T-cell (primary cell): ENCODE measurements at regions not wholly inside any gene's neighbourhood (a gene's known extent, or its start where the extent isn't known, plus 50 kb on each side); places are given as distances from the start of the nearest gene placed in this dataset.

ENCODE experiments used
- ATAC-seq, 4 experiments: fragments of 200-7000 bp in 3 of 4; fragments of 150-1000 bp in 1 of 4; cut with Tn5 transposase; replicated peaks in 1 of 4; 1 replicate in 3 of 4; 2 replicates in 1 of 4; pipeline ENCODE4 v1.10.0; 2021; ENCODE audit warnings: moderate library complexity in 3 of 4, mild to moderate bottlenecking in 2 of 4, moderate number of reproducible peaks in 1 of 4
- CTCF ChIA-PET, 2 donors: fragments of 300-600 bp; sonication (Branson Sonifier 250); formaldehyde crosslinking; loops; one replicate each; lab custom pipeline; 2022; ENCODE audit warnings: antibody characterized with exemption in 2 of 2; lab: Charles Lee
- POLR2A ChIA-PET, 2 donors: fragments of 300-600 bp; sonication (Branson Sonifier 250); formaldehyde crosslinking; loops; one replicate each; lab custom pipeline; 2022; ENCODE audit warnings: antibody characterized with exemption in 2 of 2; lab: Charles Lee
- DNase-seq, 35 experiments: peaks; one replicate each; pipeline versions ENCODE4 v3.0.0 to v3.0.0-alpha.2; 2013 to 2023
- H3K27ac ChIP-seq: one replicate; pipeline ENCODE4 v1.5.1; 2013; ENCODE audit warnings: low read length
- H3K27me3 ChIP-seq, 2 experiments: replicated peaks in 1 of 2; 1 replicate in 1 of 2; 2 replicates in 1 of 2; pipeline versions ENCODE4 v1.6.1 to v1.7.0; 2013; ENCODE audit warnings: low read length in 1 of 2, mixed read lengths in 1 of 2; ENCODE audit not compliant: control insufficient read depth in 2 of 2, insufficient read depth in 2 of 2; ENCODE audit errors: extremely low read depth in 1 of 2
- H3K36me3 ChIP-seq, 2 donors: 1 replicate in 1 of 2; 2 replicates in 1 of 2; pipeline versions ENCODE4 v1.6.1 to v1.7.0; 2013; ENCODE audit warnings: low read length in 1 of 2; ENCODE audit not compliant: control insufficient read depth in 2 of 2, insufficient read depth in 1 of 2; ENCODE audit errors: extremely low read depth in 1 of 2
- H3K4me1 ChIP-seq, 2 experiments: 1 replicate in 1 of 2; 2 replicates in 1 of 2; pipeline versions ENCODE4 v1.6.1 to v1.7.0; 2013; ENCODE audit warnings: low read length in 2 of 2, mixed read lengths in 1 of 2; ENCODE audit not compliant: insufficient read depth in 2 of 2, control insufficient read depth in 1 of 2; ENCODE audit errors: extremely low read depth in 1 of 2
- H3K4me3 ChIP-seq, 2 donors: 1 replicate in 1 of 2; 2 replicates in 1 of 2; pipeline versions ENCODE4 v1.5.1 to v1.7.0; 2013; ENCODE audit warnings: mild to moderate bottlenecking in 2 of 2, low read length in 1 of 2, moderate library complexity in 1 of 2; ENCODE audit not compliant: control insufficient read depth in 1 of 2; ENCODE audit errors: extremely low read depth in 1 of 2
- H3K9me3 ChIP-seq: 2 replicates; pipeline ENCODE4 v1.7.0; 2013
- H3K27ac Mint-ChIP-seq, 2 donors: one replicate each; pipeline ENCODE4 v1.8.0; 2020 to 2021; ENCODE audit warnings: mild to moderate bottlenecking in 2 of 2, mixed read lengths in 2 of 2
- H3K27me3 Mint-ChIP-seq, 2 donors: one replicate each; pipeline ENCODE4 v1.8.0; 2021 to 2022; ENCODE audit warnings: mixed read lengths in 2 of 2
- H3K36me3 Mint-ChIP-seq: one replicate; pipeline ENCODE4 v1.8.0; 2021; ENCODE audit warnings: mixed read lengths
- H3K4me1 Mint-ChIP-seq, 3 donors: one replicate each; pipeline ENCODE4 v1.8.0; 2020 to 2022; ENCODE audit warnings: mixed read lengths in 3 of 3, mild to moderate bottlenecking in 1 of 3
- H3K4me3 Mint-ChIP-seq, 3 donors: one replicate each; pipeline ENCODE4 v1.8.0; 2020 to 2022; ENCODE audit warnings: mild to moderate bottlenecking in 3 of 3, mixed read lengths in 3 of 3, moderate library complexity in 3 of 3
- H3K9me3 Mint-ChIP-seq, 3 donors: one replicate each; pipeline ENCODE4 v1.8.0; 2020 to 2022; ENCODE audit warnings: mixed read lengths in 3 of 3
- whole genome bisulfite sequencing: methylation state at CpG from one replicate; pipeline ENCODE4 v1.1.5; 2013; ENCODE audit warnings: missing lambda C conversion rate; ENCODE audit not compliant: insufficient coverage; 5-methylcytosine and 5-hydroxymethylcytosine counted together

DNA sequence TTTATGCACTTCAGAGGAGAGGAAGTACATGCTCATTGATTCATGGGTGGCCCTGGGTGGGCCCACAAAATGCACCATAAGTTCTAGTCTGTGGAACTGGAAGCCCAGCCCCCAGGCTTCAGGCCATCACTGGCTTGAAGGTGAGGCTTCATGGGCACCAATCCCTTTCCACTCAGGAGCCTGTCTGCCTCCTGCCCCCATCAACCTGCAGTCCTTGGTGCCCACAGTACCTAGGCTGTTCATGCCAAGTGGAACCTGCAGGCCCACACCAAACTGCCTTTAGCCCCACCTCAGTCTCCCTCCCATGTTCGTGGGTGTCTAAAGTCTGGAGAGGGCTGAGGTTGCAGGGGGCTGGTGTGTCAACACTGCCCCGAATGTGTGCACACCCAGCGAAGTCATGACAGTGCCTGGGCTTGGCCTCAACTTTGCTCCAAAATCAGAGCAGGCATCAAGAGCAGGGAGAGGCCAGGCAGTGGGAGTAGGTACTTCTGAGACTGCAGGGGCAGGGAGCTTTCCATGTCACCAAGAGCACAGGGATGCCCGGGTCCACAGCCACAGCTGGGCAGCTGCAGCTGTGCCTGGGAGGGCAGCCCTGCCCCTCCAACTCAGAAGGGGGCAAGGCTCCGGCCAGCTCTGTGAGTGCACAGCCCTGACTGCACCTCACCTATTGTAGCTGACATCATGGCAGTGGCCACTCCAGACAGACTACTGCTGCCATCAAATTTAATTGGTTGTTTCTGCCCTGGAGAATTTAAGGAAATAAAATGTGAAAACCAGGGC lies 1250.4 kb upstream of the IGFBP7 start:
- H3K4me1 ChIP-seq, result no peaks in the 10 kb centered on the region
- H3K27ac Mint-ChIP-seq, result no peak overlapping the region
- no peaks in the 10 kb centered on the region for H3K36me3 ChIP-seq
- H3K4me3 Mint-ChIP-seq, result no peak overlapping the region
- 90% methylated on average over 4 of the region's 5 CpGs for WGBS
- H3K4me3 ChIP-seq, result no peak overlapping the region
- no peaks in the 10 kb centered on the region for H3K4me1 Mint-ChIP-seq
- no peaks in the 10 kb centered on the region for H3K9me3 ChIP-seq
- ChIA-PET POLR2A (no interaction called here), CTCF (no interaction called here)
- peaks cover 28 to 36% (median 29%) of the 10 kb centered on the region in 3 donors for H3K9me3 Mint-ChIP-seq
- ATAC-seq, result no peak
- H3K27me3 ChIP-seq, result no peaks in the 10 kb centered on the region
- H3K27ac ChIP-seq, result no peak overlapping the region
- H3K36me3 Mint-ChIP-seq, result no peaks in the 10 kb centered on the region
- H3K27me3 Mint-ChIP-seq, result no peaks in the 10 kb centered on the region
- no peak for DNase-seq

DNA sequence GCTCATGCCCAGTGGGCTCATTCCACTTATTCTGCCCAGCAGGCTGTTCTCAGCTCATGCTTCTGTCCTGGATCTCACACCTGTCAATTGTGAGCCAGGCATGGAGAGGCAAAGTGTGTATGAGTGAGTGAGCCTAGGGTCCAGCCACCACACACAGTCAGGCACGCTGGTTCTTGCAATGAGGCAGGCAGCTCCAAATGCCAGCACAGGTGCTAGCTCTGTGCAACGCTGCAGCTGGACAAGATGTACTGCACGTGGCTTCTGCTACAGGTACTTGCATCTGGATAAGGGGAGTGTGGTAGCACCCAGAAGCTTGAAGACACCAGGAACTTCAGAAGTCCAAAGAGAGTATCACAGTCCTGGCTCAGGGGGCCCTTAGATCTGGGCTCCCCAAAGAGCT lies 1249.4 kb upstream of the IGFBP7 start:
- H3K36me3 Mint-ChIP-seq, result no peaks in the 10 kb centered on the region
- H3K27ac Mint-ChIP-seq, result no peak overlapping the region
- Histone ChIP-seq H3K9me3 (no peaks in the 10 kb centered on the region), H3K36me3 (no peaks in the 10 kb centered on the region), H3K27me3 (no peaks in the 10 kb centered on the region), H3K4me1 (no peaks in the 10 kb centered on the region), H3K27ac (no peak overlapping the region), H3K4me3 (no peak overlapping the region)
- DNase-seq (no peak), ATAC-seq (no peak)
- H3K27me3 Mint-ChIP-seq, result no peaks in the 10 kb centered on the region
- peaks cover 28 to 39% (median 29%) of the 10 kb centered on the region in 3 donors for H3K9me3 Mint-ChIP-seq
- ChIA-PET POLR2A (no interaction called here), CTCF (no interaction called here)
- 62% methylated on average over 3 of the region's 3 CpGs for WGBS
- no peaks in the 10 kb centered on the region for H3K4me1 Mint-ChIP-seq
- H3K4me3 Mint-ChIP-seq, result no peak overlapping the region

DNA sequence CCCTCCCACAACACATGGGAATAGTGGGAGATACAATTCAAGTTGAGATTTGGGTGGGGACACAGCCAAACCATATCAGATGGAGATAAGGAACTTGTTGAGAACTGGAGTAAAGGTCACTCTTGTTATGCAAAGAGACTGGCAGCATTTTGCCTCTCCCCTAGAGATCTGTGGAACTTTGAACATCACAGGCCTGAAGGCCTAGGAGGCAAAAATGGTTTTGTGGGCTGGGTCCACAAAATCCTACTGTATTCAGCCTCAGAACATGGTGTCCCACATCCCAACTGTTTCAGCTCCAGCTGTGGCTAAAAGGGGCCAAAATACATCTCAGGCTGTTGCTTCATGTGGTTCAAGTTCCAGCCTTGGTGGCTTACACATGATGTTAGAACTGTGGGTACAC lies 1247.8 kb upstream of the IGFBP7 start:
- ChIA-PET CTCF (no interaction called here), POLR2A (no interaction called here)
- no peak for ATAC-seq
- no peaks in the 10 kb centered on the region for H3K27me3 ChIP-seq
- no peak overlapping the region for H3K27ac ChIP-seq
- H3K4me1 ChIP-seq, result no peaks in the 10 kb centered on the region
- Mint-ChIP-seq H3K4me3 (no peak overlapping the region), H3K27me3 (no peaks in the 10 kb centered on the region), H3K36me3 (no peaks in the 10 kb centered on the region), H3K9me3 (peaks cover 24 to 39% (median 28%) of the 10 kb centered on the region in 3 donors), H3K4me1 (no peaks in the 10 kb centered on the region), H3K27ac (no peak overlapping the region)
- DNase-seq, result no peak
- no peaks in the 10 kb centered on the region for H3K36me3 ChIP-seq
- H3K9me3 ChIP-seq, result no peaks in the 10 kb centered on the region
- H3K4me3 ChIP-seq, result no peak overlapping the region

DNA sequence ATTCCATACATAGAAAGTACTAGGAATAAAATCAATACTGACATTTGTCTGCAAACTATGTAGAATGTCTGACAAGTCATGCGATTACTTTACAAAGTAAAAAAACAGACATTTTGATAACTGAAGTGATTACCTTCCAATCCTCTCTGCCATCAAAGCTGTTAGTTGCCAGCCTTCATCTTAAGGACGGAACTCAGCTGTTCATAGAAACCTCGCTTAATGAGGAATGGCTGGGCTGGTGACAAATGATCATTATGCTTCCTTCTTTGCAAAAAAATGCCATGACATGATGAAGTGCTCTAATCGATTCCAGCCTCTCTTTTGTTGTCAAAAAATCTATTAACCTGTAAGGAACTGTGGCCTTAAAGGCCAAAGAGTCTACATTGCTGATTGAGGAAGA lies 1214.9 kb upstream of the IGFBP7 start:
- Histone ChIP-seq H3K27ac (no peak overlapping the region), H3K36me3 (no peaks in the 10 kb centered on the region), H3K4me1 (no peaks in the 10 kb centered on the region), H3K27me3 (no peaks in the 10 kb centered on the region), H3K9me3 (no peaks in the 10 kb centered on the region), H3K4me3 (no peak overlapping the region)
- H3K27ac Mint-ChIP-seq, result no peak overlapping the region
- CTCF ChIA-PET, result no interaction called here
- WGBS, result 67% methylated on average over 1 of the region's 4 CpGs
- no peaks in the 10 kb centered on the region for H3K36me3 Mint-ChIP-seq
- peaks cover 0 to 13% (median 11%) of the 10 kb centered on the region in 3 donors for H3K9me3 Mint-ChIP-seq
- ATAC-seq (no peak), DNase-seq (no peak)
- no peaks in the 10 kb centered on the region for H3K27me3 Mint-ChIP-seq
- no peak overlapping the region for H3K4me3 Mint-ChIP-seq
- POLR2A ChIA-PET, result no interaction called here
- no peaks in the 10 kb centered on the region for H3K4me1 Mint-ChIP-seq

DNA sequence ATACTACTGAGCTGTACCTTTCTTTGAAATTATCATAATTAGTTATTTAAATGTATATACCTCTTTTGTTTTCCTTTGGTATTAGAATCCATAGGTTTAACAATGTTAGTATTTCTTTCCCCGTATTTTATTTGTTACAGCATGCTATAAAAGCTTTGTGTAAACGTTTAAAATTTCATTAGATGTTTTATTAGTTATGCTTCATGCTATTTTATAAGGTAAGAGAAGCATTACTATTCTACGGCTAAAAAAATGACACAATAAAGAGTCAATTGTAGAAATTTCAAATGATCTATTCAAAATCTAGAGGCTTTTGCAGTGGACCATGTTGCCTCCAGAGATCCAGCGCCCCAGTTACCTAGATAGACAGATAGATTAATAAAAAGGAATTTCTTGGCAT lies 1203.3 kb upstream of the IGFBP7 start:
- no peaks in the 10 kb centered on the region for H3K4me1 Mint-ChIP-seq
- WGBS, result no CpG with 5 or more reads among the region's 4 CpGs

GRCh38 chr4:58303456-58303855 lies 1193.3 kb upstream of the IGFBP7 start:
- ATAC-seq, result no peak
- Mint-ChIP-seq H3K4me3 (no peak overlapping the region), H3K9me3 (peaks cover 5 to 10% (median 5%) of the 10 kb centered on the region in 3 donors), H3K27ac (no peak overlapping the region), H3K36me3 (no peaks in the 10 kb centered on the region), H3K27me3 (no peaks in the 10 kb centered on the region), H3K4me1 (no peaks in the 10 kb centered on the region)
- no peaks in the 10 kb centered on the region for H3K4me1 ChIP-seq
- no peak overlapping the region for H3K27ac ChIP-seq
- ChIA-PET CTCF (no interaction called here), POLR2A (no interaction called here)
- no peak for DNase-seq
- H3K27me3 ChIP-seq, result no peaks in the 10 kb centered on the region
- no CpG with 5 or more reads among the region's 1 CpG for WGBS
- no peak overlapping the region for H3K4me3 ChIP-seq
- no peaks in the 10 kb centered on the region for H3K36me3 ChIP-seq
- no peaks in the 10 kb centered on the region for H3K9me3 ChIP-seq

More for the DNA sequence above, 1203.3 kb upstream of the IGFBP7 start:
- no peak overlapping the region for H3K4me3 ChIP-seq
- Mint-ChIP-seq H3K27ac (no peak overlapping the region), H3K9me3 (peaks cover 3 to 7% (median 5%) of the 10 kb centered on the region in 3 donors), H3K36me3 (no peaks in the 10 kb centered on the region), H3K27me3 (no peaks in the 10 kb centered on the region), H3K4me3 (no peak overlapping the region)
- ChIA-PET POLR2A (no interaction called here), CTCF (no interaction called here)
- no peaks in the 10 kb centered on the region for H3K36me3 ChIP-seq
- DNase-seq, result no peak
- ATAC-seq, result no peak
- H3K27ac ChIP-seq, result no peak overlapping the region
- no peaks in the 10 kb centered on the region for H3K27me3 ChIP-seq
- no peaks in the 10 kb centered on the region for H3K9me3 ChIP-seq
- H3K4me1 ChIP-seq, result no peaks in the 10 kb centered on the region
